ENCODE measurements at regions not wholly inside any gene's neighbourhood (a gene's known extent, or its start where the extent isn't known, plus 50 kb on each side); places are given as distances from the start of the nearest gene placed in this dataset.

DNA sequence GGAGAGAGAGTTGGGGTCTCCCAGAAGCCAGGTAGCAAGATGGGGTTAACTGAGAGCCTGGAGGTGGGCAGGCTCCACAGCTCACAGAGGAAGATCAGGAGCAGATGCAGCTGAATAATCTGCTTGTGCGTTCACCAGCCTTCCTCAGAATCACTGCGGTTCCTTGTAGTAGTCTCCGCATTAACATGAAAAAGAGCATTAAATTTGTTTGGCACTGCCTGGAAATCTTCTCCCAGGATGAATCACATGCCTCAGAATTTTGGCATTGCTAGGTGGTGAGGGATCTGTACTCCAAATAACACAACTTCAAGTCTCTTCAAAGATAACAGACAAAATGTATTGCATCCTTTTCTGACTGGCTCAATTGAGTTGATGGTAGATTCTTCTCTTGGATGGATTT, 700.6 kb upstream of the ARRDC4 start:
- intact Hi-C loops (cut with DNase I), result no loop called here
- Histone ChIP-seq H3K9me3 (no peaks in the 10 kb centered on the region), H3K4me1 (no peaks in the 10 kb centered on the region), H3K36me3 (no peaks in the 10 kb centered on the region), H3K27ac (no peak overlapping the region), H3K27me3 (no peaks in the 10 kb centered on the region), H3K4me3 (no peak overlapping the region)
- DNase-seq (ENCODE audit: low spot score in 2 of 2), result no peak
- TF ChIP-seq, protein P1, sequence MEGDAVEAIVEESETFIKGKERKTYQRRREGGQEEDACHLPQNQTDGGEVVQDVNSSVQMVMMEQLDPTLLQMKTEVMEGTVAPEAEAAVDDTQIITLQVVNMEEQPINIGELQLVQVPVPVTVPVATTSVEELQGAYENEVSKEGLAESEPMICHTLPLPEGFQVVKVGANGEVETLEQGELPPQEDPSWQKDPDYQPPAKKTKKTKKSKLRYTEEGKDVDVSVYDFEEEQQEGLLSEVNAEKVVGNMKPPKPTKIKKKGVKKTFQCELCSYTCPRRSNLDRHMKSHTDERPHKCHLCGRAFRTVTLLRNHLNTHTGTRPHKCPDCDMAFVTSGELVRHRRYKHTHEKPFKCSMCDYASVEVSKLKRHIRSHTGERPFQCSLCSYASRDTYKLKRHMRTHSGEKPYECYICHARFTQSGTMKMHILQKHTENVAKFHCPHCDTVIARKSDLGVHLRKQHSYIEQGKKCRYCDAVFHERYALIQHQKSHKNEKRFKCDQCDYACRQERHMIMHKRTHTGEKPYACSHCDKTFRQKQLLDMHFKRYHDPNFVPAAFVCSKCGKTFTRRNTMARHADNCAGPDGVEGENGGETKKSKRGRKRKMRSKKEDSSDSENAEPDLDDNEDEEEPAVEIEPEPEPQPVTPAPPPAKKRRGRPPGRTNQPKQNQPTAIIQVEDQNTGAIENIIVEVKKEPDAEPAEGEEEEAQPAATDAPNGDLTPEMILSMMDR (IDR thresholded peaks at IDR 0.05), result no peak

DNA sequence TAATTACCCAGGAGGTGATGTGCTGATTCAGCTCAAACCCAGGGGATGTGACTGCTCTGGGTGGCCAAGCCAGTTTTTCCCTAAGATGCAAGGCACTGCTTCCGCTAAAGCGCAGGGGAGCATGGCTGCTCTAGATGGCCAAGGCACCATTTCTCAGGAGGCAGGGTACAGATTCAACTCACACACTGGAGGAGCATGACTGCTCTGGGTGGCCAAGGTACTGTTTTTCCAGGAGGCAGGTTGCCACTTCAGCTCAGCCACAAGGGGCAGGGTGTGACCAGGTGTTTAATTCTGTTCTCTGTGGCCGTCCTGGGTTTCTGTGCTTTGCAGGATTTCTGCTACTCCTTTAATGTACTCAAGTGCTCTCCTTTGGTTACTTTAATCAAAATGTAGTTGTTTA, 659.3 kb upstream of the ARRDC4 start:
- DNase-seq (ENCODE audit: low spot score in 2 of 2), result no peak
- Histone ChIP-seq H3K4me1 (no peaks in the 10 kb centered on the region), H3K4me3 (no peak overlapping the region), H3K27me3 (no peaks in the 10 kb centered on the region), H3K36me3 (no peaks in the 10 kb centered on the region), H3K9me3 (no peaks in the 10 kb centered on the region), H3K27ac (no peak overlapping the region)
- intact Hi-C loops (cut with DNase I), result no loop called here
- TF ChIP-seq, protein P1 (IDR thresholded peaks at IDR 0.05), result no peak

DNA sequence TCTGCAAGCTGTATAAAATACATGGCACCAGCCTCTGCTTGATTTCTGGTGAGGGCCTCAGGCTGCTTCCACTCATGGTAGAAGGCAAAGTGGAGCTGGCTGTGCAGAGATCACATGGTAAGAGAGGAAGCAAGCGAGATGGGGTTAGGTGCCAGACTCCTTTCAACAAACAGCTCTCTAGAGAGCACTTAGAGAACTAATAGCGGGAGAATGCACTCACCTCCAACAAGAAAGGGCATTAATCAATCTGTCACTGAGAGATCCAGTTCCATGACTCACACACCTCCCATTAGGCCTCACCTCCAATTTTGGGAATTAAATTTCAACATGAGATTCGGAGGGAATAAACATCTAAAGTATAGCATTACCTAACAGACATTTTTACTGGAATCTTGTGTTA, 644.1 kb upstream of the ARRDC4 start:
- no peak overlapping the region for H3K4me3 ChIP-seq
- no peak for DNase-seq (ENCODE audit: low spot score in 2 of 2)
- no peaks in the 10 kb centered on the region for H3K27me3 ChIP-seq
- TF ChIP-seq, protein P1 (IDR thresholded peaks at IDR 0.05), result no peak
- intact Hi-C loops (cut with DNase I), result no loop called here
- no peak overlapping the region for H3K27ac ChIP-seq
- H3K4me1 ChIP-seq, result no peaks in the 10 kb centered on the region
- no peaks in the 10 kb centered on the region for H3K9me3 ChIP-seq
- no peaks in the 10 kb centered on the region for H3K36me3 ChIP-seq

DNA sequence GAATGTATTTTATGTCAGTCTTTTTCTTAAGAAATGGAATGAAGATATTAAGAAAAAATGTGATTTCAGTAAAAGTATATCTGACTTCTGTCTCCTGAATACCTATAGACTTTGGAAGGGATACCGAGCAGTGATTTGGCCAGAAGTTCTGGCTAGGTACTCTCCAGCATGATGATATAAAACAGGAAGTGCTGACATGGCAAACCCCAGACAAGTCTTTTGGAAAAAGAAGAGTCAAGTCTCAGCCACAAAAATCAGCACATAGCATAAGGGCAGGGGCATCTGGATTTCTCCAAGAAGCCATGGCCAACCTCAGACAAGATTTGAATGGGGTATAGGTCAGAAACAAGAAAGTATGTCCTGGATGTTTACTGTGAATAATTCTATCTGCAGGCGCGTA, 643.3 kb upstream of the ARRDC4 start:
- no peak overlapping the region for H3K27ac ChIP-seq
- TF ChIP-seq, protein P1 (IDR thresholded peaks at IDR 0.05), result no peak
- no peaks in the 10 kb centered on the region for H3K36me3 ChIP-seq
- no peaks in the 10 kb centered on the region for H3K27me3 ChIP-seq
- no peak overlapping the region for H3K4me3 ChIP-seq
- intact Hi-C loops (cut with DNase I), result no loop called here
- no peaks in the 10 kb centered on the region for H3K9me3 ChIP-seq
- no peak for DNase-seq (ENCODE audit: low spot score in 2 of 2)
- H3K4me1 ChIP-seq, result no peaks in the 10 kb centered on the region

DNA sequence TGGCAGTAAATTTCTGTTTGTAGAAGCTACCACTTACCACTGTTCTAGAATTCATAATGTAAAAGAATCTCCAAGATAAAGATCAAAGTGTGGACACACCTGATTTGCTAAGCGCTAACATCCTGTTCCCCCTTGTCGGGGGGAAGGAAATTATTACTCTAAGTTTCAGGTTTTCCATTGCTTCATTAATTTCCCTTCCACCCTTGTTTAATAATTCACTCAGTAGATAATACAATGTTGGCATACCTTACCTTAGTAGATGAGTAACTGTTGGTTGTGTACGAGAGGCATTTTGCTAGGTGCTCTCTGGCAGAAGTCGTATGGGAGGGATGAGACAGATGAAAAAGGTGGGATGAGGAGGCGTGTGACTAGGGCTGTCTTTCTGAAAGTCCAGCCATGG, 641.2 kb upstream of the ARRDC4 start:
- no peak overlapping the region for H3K27ac ChIP-seq

DNA sequence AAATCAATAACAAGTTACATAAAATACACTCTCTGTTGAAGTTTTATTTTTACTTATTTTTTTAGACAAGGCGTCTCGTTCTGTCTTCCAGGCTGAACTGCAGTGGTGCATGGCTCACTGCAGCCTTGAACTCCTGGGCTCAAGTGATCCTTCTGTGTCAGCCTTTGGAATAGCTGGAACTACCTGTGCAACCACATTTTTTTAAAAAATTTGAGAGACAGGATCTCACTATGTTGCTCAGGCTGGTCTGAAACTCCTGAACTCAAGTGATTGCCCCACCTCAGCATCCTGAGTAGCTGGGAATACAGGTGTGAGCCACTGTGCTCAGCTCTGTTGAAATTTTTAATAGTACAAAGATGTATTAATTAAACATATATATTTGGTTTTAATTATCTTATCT, 614.3 kb upstream of the ARRDC4 start:
- Histone ChIP-seq H3K9me3 (no peaks in the 10 kb centered on the region), H3K4me3 (no peak overlapping the region), H3K27ac (no peak overlapping the region), H3K4me1 (no peaks in the 10 kb centered on the region), H3K27me3 (no peaks in the 10 kb centered on the region), H3K36me3 (no peaks in the 10 kb centered on the region)
- TF ChIP-seq, protein P1 (IDR thresholded peaks at IDR 0.05), result no peak
- intact Hi-C loops (cut with DNase I), result no loop called here
- DNase-seq (ENCODE audit: low spot score in 2 of 2), result no peak

More for the DNA sequence above, 641.2 kb upstream of the ARRDC4 start:
- Histone ChIP-seq H3K9me3 (no peaks in the 10 kb centered on the region), H3K4me1 (no peaks in the 10 kb centered on the region), H3K36me3 (no peaks in the 10 kb centered on the region), H3K27me3 (no peaks in the 10 kb centered on the region), H3K4me3 (no peak overlapping the region)
- TF ChIP-seq, protein P1 (IDR thresholded peaks at IDR 0.05), result no peak
- intact Hi-C loops (cut with DNase I), result no loop called here
- no peak for DNase-seq (ENCODE audit: low spot score in 2 of 2)
